Epithelial cell of proximal tubule (primary cell): ENCODE measurements at regions not wholly inside any gene's neighbourhood (a gene's known extent, or its start where the extent isn't known, plus 50 kb on each side); places are given as distances from the start of the nearest gene placed in this dataset.

Experiments used
- DNase-seq: peaks from one replicate; pipeline ENCODE4 v3.0.0-alpha.2; 2011; ENCODE audit warnings: low read depth
- H3K4me3 ChIP-seq: 2 replicates; pipeline ENCODE4 v1.5.1; 2011; ENCODE audit warnings: low read depth, mild to moderate bottlenecking, low read length
- TF ChIP-seq, protein P1 (sequence below): conservative IDR thresholded peaks from 2 replicates; pipeline ENCODE4 v1.5.1; 2012; ENCODE audit warnings: low read depth, mild to moderate bottlenecking, low read length

DNA sequence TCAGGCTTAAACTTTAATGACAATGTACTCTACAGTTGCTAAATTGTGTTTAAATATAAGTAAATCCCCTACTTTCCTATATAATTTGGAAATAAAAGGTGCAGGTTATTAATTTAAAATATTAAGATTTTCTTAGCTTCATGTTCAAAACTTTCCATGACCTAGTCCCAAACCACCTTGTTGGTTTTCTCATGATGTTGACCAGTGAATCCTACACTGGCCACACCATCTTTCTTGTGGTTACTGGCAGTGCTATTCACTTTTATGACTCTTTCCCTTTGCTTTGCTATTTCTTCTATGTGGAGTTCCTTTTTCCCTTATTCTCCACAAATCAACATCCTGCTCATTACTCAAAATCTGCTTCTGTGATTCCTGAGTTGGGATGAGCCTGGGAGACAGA lies 138.6 kb upstream of the NDUFV2 start:
- no peak for DNase-seq
- H3K4me3 ChIP-seq = no peak overlapping the region
- TF ChIP-seq, protein P1, sequence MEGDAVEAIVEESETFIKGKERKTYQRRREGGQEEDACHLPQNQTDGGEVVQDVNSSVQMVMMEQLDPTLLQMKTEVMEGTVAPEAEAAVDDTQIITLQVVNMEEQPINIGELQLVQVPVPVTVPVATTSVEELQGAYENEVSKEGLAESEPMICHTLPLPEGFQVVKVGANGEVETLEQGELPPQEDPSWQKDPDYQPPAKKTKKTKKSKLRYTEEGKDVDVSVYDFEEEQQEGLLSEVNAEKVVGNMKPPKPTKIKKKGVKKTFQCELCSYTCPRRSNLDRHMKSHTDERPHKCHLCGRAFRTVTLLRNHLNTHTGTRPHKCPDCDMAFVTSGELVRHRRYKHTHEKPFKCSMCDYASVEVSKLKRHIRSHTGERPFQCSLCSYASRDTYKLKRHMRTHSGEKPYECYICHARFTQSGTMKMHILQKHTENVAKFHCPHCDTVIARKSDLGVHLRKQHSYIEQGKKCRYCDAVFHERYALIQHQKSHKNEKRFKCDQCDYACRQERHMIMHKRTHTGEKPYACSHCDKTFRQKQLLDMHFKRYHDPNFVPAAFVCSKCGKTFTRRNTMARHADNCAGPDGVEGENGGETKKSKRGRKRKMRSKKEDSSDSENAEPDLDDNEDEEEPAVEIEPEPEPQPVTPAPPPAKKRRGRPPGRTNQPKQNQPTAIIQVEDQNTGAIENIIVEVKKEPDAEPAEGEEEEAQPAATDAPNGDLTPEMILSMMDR = no peak

DNA sequence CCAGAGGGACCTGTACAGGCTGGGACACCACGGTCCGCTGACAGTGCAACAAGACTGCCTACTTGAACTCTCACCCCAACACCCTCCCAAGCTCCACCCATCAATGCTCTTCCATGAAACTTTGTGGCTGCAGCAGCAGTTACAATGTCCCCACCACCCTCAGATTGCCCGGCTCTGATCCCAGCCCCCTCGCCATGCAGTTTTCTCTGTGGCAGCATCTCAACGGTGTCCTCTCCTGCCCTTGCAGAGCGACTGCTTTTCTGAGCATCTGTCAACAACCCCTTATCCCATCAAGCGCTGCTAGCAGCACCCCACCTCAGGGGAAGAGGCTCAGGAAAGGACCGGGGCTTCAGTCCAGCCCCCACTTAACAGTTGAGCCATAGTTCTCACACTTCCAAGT lies 137.1 kb upstream of the NDUFV2 start:
- TF ChIP-seq, protein P1 = no peak
- H3K4me3 ChIP-seq = no peak overlapping the region

DNA sequence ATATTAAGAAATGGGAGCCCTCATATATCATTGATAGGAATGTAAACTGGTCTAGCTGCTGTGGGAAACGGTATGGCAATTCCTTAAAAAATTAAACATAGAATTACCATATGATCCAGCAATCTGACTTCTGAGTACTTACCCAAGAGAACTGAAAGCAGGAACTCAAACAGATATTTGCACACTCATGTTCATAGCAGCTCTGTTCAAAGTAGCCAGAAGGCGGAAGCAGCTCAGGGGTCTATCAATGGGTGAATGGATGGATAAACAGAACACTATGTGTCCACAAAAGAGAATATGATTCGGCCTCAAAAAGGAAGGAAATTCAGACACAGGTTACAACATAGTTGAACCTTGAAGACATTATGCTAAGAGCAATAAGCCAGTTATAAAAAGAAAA lies 135.7 kb upstream of the NDUFV2 start:
- no peak for DNase-seq
- H3K4me3 ChIP-seq = no peak overlapping the region
- TF ChIP-seq, protein P1 = no peak

More for the DNA sequence above, 137.1 kb upstream of the NDUFV2 start:
- no peak for DNase-seq

DNA sequence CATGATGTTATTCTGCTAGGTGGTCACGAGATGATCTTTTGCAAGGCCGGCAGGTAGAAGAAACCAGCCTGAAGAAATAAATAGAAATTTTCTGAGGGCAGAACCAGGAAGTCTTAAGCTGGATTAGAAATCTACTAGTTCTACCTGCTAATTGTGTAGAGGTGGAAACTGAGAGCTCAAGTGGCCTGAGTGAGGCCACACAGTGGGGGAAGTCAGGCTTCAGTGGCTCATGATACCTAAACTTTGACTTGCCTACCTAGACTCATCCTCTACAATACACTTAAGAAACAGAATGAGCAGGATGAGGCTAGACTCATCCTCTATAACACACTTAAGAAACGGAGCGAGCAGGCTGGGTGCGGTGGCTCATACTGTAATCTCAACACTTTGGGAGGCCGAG lies 134.9 kb upstream of the NDUFV2 start:
- no peak for DNase-seq
- TF ChIP-seq, protein P1 = no peak
- H3K4me3 ChIP-seq = no peak overlapping the region

DNA sequence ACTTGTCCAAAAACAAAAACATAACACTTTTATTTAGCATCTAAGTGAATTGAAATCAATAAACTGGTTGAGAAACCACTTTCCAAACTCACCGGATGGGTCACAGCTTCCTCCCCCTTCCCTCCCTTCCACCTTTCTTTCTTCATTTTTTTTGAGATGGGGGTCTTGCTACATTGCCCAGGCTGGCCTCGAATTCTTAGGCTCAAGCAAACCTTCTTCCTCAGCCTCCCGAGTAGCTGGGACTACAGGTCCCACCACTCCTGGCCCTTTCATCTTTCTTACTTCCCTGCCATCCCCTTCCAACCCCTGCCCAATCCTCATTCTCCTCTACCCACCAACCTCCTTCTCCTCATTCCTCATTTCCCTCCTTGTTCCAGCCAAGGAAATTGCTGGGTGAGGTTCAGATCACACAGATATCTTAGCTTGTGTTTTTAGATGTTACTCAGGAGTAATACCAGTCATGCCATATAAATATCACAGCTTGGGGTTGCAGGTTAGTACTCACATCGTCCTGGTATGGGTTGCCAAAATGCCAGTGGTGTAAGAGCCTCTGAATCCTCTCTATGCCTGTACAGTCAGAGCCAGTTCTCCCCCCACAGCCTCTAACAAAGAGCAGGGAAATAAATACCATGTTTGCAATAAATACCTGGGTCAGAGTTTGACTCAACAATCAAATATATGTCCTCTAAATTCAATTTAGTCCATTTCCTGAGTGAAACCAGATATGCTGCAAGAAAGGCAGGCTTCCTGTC lies 132.7 kb upstream of the NDUFV2 start:
- DNase-seq = no peak
- TF ChIP-seq, protein P1 = no peak
- no peak overlapping the region for H3K4me3 ChIP-seq

DNA sequence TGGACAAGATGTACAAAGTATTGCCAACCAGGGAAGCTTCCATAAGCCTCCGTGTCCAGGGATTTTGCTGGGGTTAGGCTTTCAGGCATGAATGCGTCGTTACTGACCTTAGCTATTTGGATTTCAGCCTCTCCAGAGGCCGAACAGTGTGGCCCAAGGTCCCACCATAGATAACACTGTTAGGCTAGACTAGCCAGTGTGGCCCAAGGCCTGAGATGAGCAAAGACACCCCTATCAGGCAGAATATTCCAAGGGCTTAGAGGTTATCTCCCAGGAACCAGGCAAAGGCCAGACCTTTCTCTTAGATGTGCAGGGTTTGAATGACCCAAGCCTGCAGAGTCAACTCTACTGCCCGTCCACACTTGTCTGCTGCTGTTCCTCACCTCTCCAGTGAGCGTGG lies 131.7 kb upstream of the NDUFV2 start:
- DNase-seq = no peak
- TF ChIP-seq, protein P1 = no peak

DNA sequence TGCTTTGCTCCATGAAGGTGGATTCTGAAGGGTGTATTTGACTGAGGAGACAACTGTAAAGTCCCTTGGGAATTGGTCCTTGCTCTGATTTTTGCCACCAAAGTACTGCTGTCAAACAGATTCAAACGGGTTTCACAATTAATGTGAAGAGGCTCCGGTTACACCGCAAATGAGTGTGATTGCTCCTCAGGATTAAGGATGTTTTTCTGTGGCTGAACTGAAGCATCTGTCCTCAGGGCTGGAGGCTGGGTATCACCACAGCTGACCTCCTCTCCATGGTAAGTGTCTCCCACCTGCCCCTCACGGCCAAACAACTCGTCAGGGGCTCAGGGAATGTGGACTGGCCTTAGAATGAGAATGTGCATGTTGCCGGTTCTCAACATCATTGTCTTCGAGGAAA lies 130.4 kb upstream of the NDUFV2 start:
- TF ChIP-seq, protein P1 = no peak
- no peak overlapping the region for H3K4me3 ChIP-seq
- no peak for DNase-seq

More for the DNA sequence above, 131.7 kb upstream of the NDUFV2 start:
- H3K4me3 ChIP-seq = no peak overlapping the region
